H1 (cell line): ENCODE measurements at regions not wholly inside any gene's neighbourhood (a gene's known extent, or its start where the extent isn't known, plus 50 kb on each side); places are given as distances from the start of the nearest gene placed in this dataset.

Experiments used
- ATF2 ChIP-seq: IDR thresholded peaks from 2 replicates; pipeline ENCODE4 v1.6.1; 2012; ENCODE audit warnings: low read length, inconsistent platforms
- CHD7 ChIP-seq: fragments of 300-600 bp; sonication (generic); IDR thresholded peaks from 2 replicates; pipeline ENCODE4 v1.7.1; 2012; ENCODE audit warnings: low read length, moderate library complexity, mild to moderate bottlenecking, inconsistent platforms; ENCODE audit not compliant: insufficient replicate concordance
- NANOG ChIP-seq: IDR thresholded peaks from 2 replicates; pipeline ENCODE4 v1.6.1; 2011; ENCODE audit warnings: low read length, low read depth, mild to moderate bottlenecking, inconsistent platforms; ENCODE audit not compliant: insufficient read depth, poor library complexity, severe bottlenecking
- POU5F1 ChIP-seq: IDR thresholded peaks from 2 replicates; pipeline ENCODE4 v1.6.1; 2011; ENCODE audit warnings: low read depth, mild to moderate bottlenecking, low read length, moderate library complexity
- RNF2 ChIP-seq: fragments of 200-900, 300-1000 bp; sonication (generic); IDR thresholded peaks from 2 replicates; pipeline ENCODE4 v1.7.1; 2016; ENCODE audit warnings: borderline replicate concordance, low read depth, mild to moderate bottlenecking, antibody characterized with exemption, low read length; ENCODE audit not compliant: poor library complexity, severe bottlenecking; ENCODE audit errors: missing control alignments
- TAF1 ChIP-seq: IDR thresholded peaks from 2 replicates; pipeline ENCODE4 v1.6.1; 2011; ENCODE audit warnings: mild to moderate bottlenecking, low read depth, low read length
- TEAD4 ChIP-seq: IDR thresholded peaks from 2 replicates; pipeline ENCODE4 v1.6.1; 2012; ENCODE audit warnings: low read depth, low read length, inconsistent platforms, mixed read lengths

- TF ChIP-seq CHD7 (no peak), ATF2 (no peak), TEAD4 (peak; percentile 63), NANOG (no peak), RNF2 (no peak), TAF1 (no peak), POU5F1 (no peak)
These were observed 62.8 kb downstream of the FAM9B start (continued) for GRCh38 chrX:8971116-8971515.
